H1 (cell line): ENCODE measurements at regions not wholly inside any gene's neighbourhood (a gene's known extent, or its start where the extent isn't known, plus 50 kb on each side); places are given as distances from the start of the nearest gene placed in this dataset.

Experiments
- CTCF ChIA-PET: fragments of 300-600 bp; sonication (Branson Sonifier 250); formaldehyde crosslinking; loops from one replicate; lab custom pipeline; 2021; ENCODE audit not compliant: partially characterized antibody; lab: Charles Lee
- POLR2A ChIA-PET: fragments of 300-600 bp; sonication (Branson Sonifier 250); formaldehyde crosslinking; loops from one replicate; lab custom pipeline; 2021; ENCODE audit warnings: inconsistent platforms; ENCODE audit not compliant: partially characterized antibody; lab: Charles Lee
- DNase-seq, 2 experiments: peaks; one replicate each; pipeline versions ENCODE4 v3.0.0 to v3.0.0-alpha.2; 2010 to 2022; ENCODE audit warnings: low spot score in 2 of 2, low read depth in 1 of 2, mixed read lengths in 1 of 2
- FAIRE-seq: peaks from 2 replicates; lab custom pipeline; 2011; peaks lifted over from hg19 to GRCh38; lab: Jason Lieb, UNC
- H2AFZ ChIP-seq: 2 replicates; pipeline ENCODE4 v1.8.1; 2012; ENCODE audit warnings: low read length, inconsistent platforms
- H2AK5ac ChIP-seq: 2 replicates; pipeline ENCODE4 v1.6.1; 2013; ENCODE audit warnings: low read depth, low read length
- H2BK120ac ChIP-seq: replicated peaks from 2 replicates; pipeline ENCODE3; 2013; ENCODE audit warnings: low read depth, low read length, inconsistent platforms
- H2BK12ac ChIP-seq: 2 replicates; pipeline ENCODE4 v1.6.1; 2013; ENCODE audit warnings: low read depth, low read length
- H2BK15ac ChIP-seq: 2 replicates; pipeline ENCODE4 v1.6.1; 2013; ENCODE audit warnings: low read length
- H2BK20ac ChIP-seq: 2 replicates; pipeline ENCODE4 v1.6.1; 2013; ENCODE audit warnings: low read length
- H2BK5ac ChIP-seq: 2 replicates; pipeline ENCODE4 v1.6.1; 2013; ENCODE audit warnings: low read depth, low read length
- H3K14ac ChIP-seq: 2 replicates; pipeline ENCODE4 v1.6.1; 2013; ENCODE audit warnings: inconsistent platforms; ENCODE audit not compliant: insufficient read length
- H3K18ac ChIP-seq: 2 replicates; pipeline ENCODE4 v1.6.1; 2013; ENCODE audit warnings: low read length; ENCODE audit errors: extremely low read depth
- H3K23ac ChIP-seq: 2 replicates; pipeline ENCODE4 v1.6.1; 2013; ENCODE audit warnings: inconsistent platforms; ENCODE audit not compliant: insufficient read length
- H3K23me2 ChIP-seq: 2 replicates; pipeline ENCODE4 v1.6.1; 2013; ENCODE audit warnings: low read depth, low read length
- H3K27ac ChIP-seq: 2 replicates; pipeline ENCODE4 v1.6.1; 2011; ENCODE audit warnings: low read depth, low read length, inconsistent platforms
- H3K27me3 ChIP-seq, 4 experiments: replicated peaks in 1 of 4; 1 replicate in 1 of 4; 2 replicates in 3 of 4; pipeline versions ENCODE4 v1.6.1 to v1.8.1; 2011 to 2013; ENCODE audit warnings: low read length in 3 of 4, mild to moderate bottlenecking in 3 of 4, inconsistent platforms in 2 of 4, mixed read lengths in 2 of 4, moderate library complexity in 1 of 4; ENCODE audit not compliant: control insufficient read depth in 3 of 4, insufficient read depth in 3 of 4; ENCODE audit errors: extremely low read depth in 1 of 4
- H3K36me3 ChIP-seq, 4 experiments: 2 replicates each; pipeline versions ENCODE4 v1.6.1 to v1.8.1; 2011 to 2013; ENCODE audit warnings: mild to moderate bottlenecking in 4 of 4, low read length in 3 of 4, moderate library complexity in 2 of 4, control low read depth in 1 of 4, inconsistent platforms in 1 of 4; ENCODE audit not compliant: insufficient read depth in 4 of 4, control insufficient read depth in 2 of 4
- H3K4ac ChIP-seq: replicated peaks from 2 replicates; pipeline ENCODE3; 2013; ENCODE audit warnings: low read length, low read depth, mixed read lengths, inconsistent platforms; ENCODE audit not compliant: insufficient read length
- H3K4me1 ChIP-seq, 4 experiments: replicated peaks in 1 of 4; 1 replicate in 1 of 4; 2 replicates in 3 of 4; pipeline versions ENCODE4 v1.6.1 to v1.8.1; 2011 to 2013; ENCODE audit warnings: low read length in 3 of 4, inconsistent platforms in 2 of 4, mixed read lengths in 1 of 4; ENCODE audit not compliant: insufficient read depth in 4 of 4, control insufficient read depth in 3 of 4
- H3K4me2 ChIP-seq, 2 experiments: 2 replicates each; pipeline versions ENCODE4 v1.6.1 to v1.8.1; 2011 to 2013; ENCODE audit warnings: low read depth in 2 of 2, low read length in 2 of 2, control low read depth in 1 of 2, inconsistent platforms in 1 of 2, mild to moderate bottlenecking in 1 of 2; ENCODE audit not compliant: insufficient read depth in 1 of 2
- H3K4me3 ChIP-seq, 4 experiments: fragments of 200-600, 300-600 bp in 1 of 4; sonication (generic), shearing (Covaris generic), sonication (Bioruptor Twin) in 1 of 4; 2 replicates each; pipeline versions ENCODE4 v1.5.1 to v1.8.1; 2011 to 2016; ENCODE audit warnings: low read length in 4 of 4, low read depth in 3 of 4, control low read depth in 2 of 4, inconsistent platforms in 2 of 4, mild to moderate bottlenecking in 2 of 4, mixed read lengths in 1 of 4, moderate library complexity in 1 of 4; ENCODE audit not compliant: insufficient read depth in 2 of 4; ENCODE audit errors: extremely low read depth in 1 of 4
- H3K56ac ChIP-seq: replicated peaks from 2 replicates; pipeline ENCODE3; 2013; ENCODE audit warnings: low read depth, mild to moderate bottlenecking, mixed read lengths, low read length, inconsistent platforms; ENCODE audit not compliant: insufficient read length
- H3K79me1 ChIP-seq: 2 replicates; pipeline ENCODE4 v1.6.1; 2013; ENCODE audit warnings: low read depth, low read length, control low read depth
- H3K79me2 ChIP-seq, 2 experiments: 2 replicates each; pipeline versions ENCODE4 v1.6.1 to v1.8.1; 2012 to 2013; ENCODE audit warnings: low read length in 2 of 2, mild to moderate bottlenecking in 2 of 2, inconsistent platforms in 1 of 2; ENCODE audit not compliant: insufficient read depth in 2 of 2, control insufficient read depth in 1 of 2
- H3K9ac ChIP-seq, 4 experiments: replicated peaks in 1 of 4; 1 replicate in 1 of 4; 2 replicates in 3 of 4; pipeline versions ENCODE4 v1.6.1 to v1.8.1; 2011 to 2013; ENCODE audit warnings: low read depth in 3 of 4, low read length in 3 of 4, control low read depth in 2 of 4, mild to moderate bottlenecking in 2 of 4, moderate library complexity in 2 of 4, inconsistent platforms in 1 of 4; ENCODE audit errors: extremely low read depth in 1 of 4
- H3K9me3 ChIP-seq, 2 experiments: 2 replicates each; pipeline versions ENCODE4 v1.6.1 to v1.8.1; 2012 to 2013; ENCODE audit warnings: mild to moderate bottlenecking in 2 of 2, moderate library complexity in 2 of 2, control low read depth in 1 of 2, inconsistent platforms in 1 of 2, low read depth in 1 of 2, low read length in 1 of 2, mixed read lengths in 1 of 2; ENCODE audit not compliant: insufficient read depth in 2 of 2
- H4K20me1 ChIP-seq, 2 experiments: replicated peaks in 1 of 2; 2 replicates each; pipeline versions ENCODE3 to v1.8.1; 2011 to 2013; ENCODE audit warnings: inconsistent platforms in 2 of 2, low read length in 2 of 2, mild to moderate bottlenecking in 1 of 2; ENCODE audit not compliant: insufficient read depth in 2 of 2, control insufficient read depth in 1 of 2
- H4K5ac ChIP-seq: 2 replicates; pipeline ENCODE4 v1.6.1; 2013; ENCODE audit warnings: low read length, low read depth, mixed read lengths, inconsistent platforms; ENCODE audit not compliant: insufficient read length
- H4K8ac ChIP-seq: 2 replicates; pipeline ENCODE4 v1.8.0; 2013; ENCODE audit warnings: mild to moderate bottlenecking, moderate library complexity, low read length, inconsistent platforms; ENCODE audit not compliant: insufficient read depth; ENCODE audit errors: extremely low read depth
- H4K91ac ChIP-seq: replicated peaks from 2 replicates; pipeline ENCODE3; 2013; ENCODE audit warnings: low read length, mixed read lengths, inconsistent platforms; ENCODE audit not compliant: insufficient read length
- ASH2L ChIP-seq: fragments of 200-600, 300-600 bp; sonication (generic); IDR thresholded peaks from one replicate; pipeline ENCODE4 v1.7.1; 2017; ENCODE audit warnings: low read length
- BACH1 ChIP-seq: IDR thresholded peaks from 2 replicates; pipeline ENCODE4 v1.6.1; 2012; ENCODE audit warnings: low read length, improper control_type of control experiment
- BCL11A ChIP-seq, 2 experiments: IDR thresholded peaks; one replicate each; pipeline ENCODE4 v1.6.1; 2011; ENCODE audit warnings: low read depth in 2 of 2, low read length in 2 of 2, mild to moderate bottlenecking in 2 of 2
- CEBPB ChIP-seq: IDR thresholded peaks from 2 replicates; pipeline ENCODE4 v1.6.1; 2012; ENCODE audit warnings: low read depth, low read length
- E2F6 ChIP-seq: IDR thresholded peaks from 2 replicates; pipeline ENCODE4 v1.6.1; 2012; ENCODE audit warnings: inconsistent platforms
- EZH2 ChIP-seq: fragments of 200-600 bp; sonication (generic); IDR thresholded peaks from 2 replicates; pipeline ENCODE4 v1.7.1; 2012; ENCODE audit warnings: low read depth, mild to moderate bottlenecking, moderate library complexity, low read length, inconsistent platforms; ENCODE audit not compliant: severe bottlenecking
- JUN ChIP-seq: IDR thresholded peaks from 2 replicates; pipeline ENCODE4 v1.6.1; 2011; ENCODE audit warnings: low read depth, mild to moderate bottlenecking, improper control_type of control experiment, low read length
- KDM1A ChIP-seq: fragments of 200-600, 300-600 bp; sonication (generic); IDR thresholded peaks from 2 replicates; pipeline ENCODE4 v1.7.1; 2016; ENCODE audit warnings: mild to moderate bottlenecking, low read length, borderline replicate concordance
- KDM5A ChIP-seq: fragments of 200-600 bp; IDR thresholded peaks from 2 replicates; pipeline ENCODE4 v1.7.1; 2012; ENCODE audit warnings: mild to moderate bottlenecking, low read length, inconsistent platforms, mixed read lengths
- RBBP5 ChIP-seq: IDR thresholded peaks from 2 replicates; pipeline ENCODE4 v1.7.1; 2012; ENCODE audit warnings: low read depth, mild to moderate bottlenecking, inconsistent platforms, low read length, moderate library complexity, borderline replicate concordance
- RFX5 ChIP-seq: IDR thresholded peaks from 2 replicates; pipeline ENCODE4 v1.6.1; 2011; ENCODE audit warnings: low read depth, low read length, improper control_type of control experiment, borderline replicate concordance
- SRF ChIP-seq: IDR thresholded peaks from 2 replicates; pipeline ENCODE4 v1.6.1; 2011; ENCODE audit warnings: mild to moderate bottlenecking, low read depth, low read length, moderate library complexity
- SUZ12 ChIP-seq: fragments of 200-600 bp; sonication (generic); IDR thresholded peaks from 2 replicates; pipeline ENCODE4 v1.6.1; 2012; ENCODE audit warnings: mild to moderate bottlenecking, inconsistent platforms, low read length, moderate library complexity, mixed read lengths
- TCF12 ChIP-seq: IDR thresholded peaks from 2 replicates; pipeline ENCODE4 v1.6.1; 2011; ENCODE audit warnings: low read depth, mild to moderate bottlenecking, low read length
- WGBS, 2 experiments: shearing (Covaris generic) in 1 of 2; methylation state at CpG; one replicate each; pipeline versions ENCODE4 v1.1.6 to v1.1.7; 2013 to 2015; ENCODE audit warnings: low lambda C conversion rate in 2 of 2, mixed read lengths in 2 of 2, inconsistent platforms in 1 of 2, low coverage in 1 of 2, missing lambda C conversion rate in 1 of 2; ENCODE audit not compliant: insufficient replicate concordance in 2 of 2, insufficient coverage in 1 of 2, insufficient read length in 1 of 2; ENCODE audit errors: extremely low coverage in 1 of 2, missing lambda C conversion rate in 1 of 2; 5-methylcytosine and 5-hydroxymethylcytosine counted together

- peak in 1 of 2 experiments; percentile 35 for DNase-seq
- H3K27me3 ChIP-seq = no peaks in the 10 kb centered on the region
- whole genome bisulfite sequencing, 2 experiments = 82% methylated on average over 3 of the region's 3 CpGs; no CpG with 5 or more reads in 1 of the 2 experiments
- H3K4me2 ChIP-seq = no peak overlapping the region
- no peak overlapping the region for H3K4me3 ChIP-seq
- no peaks in the 10 kb centered on the region for H3K79me2 ChIP-seq
- H2AFZ ChIP-seq = 0 out of 2 replicates have a peak overlapping the region, but pooled peaks have one; percentile 24
- H4K5ac ChIP-seq = no peak overlapping the region
- H3K23me2 ChIP-seq = no peaks in the 10 kb centered on the region
- no peak for TF ChIP-seq EZH2
- TF ChIP-seq CEBPB = no peak
- no peak for TF ChIP-seq KDM1A
- no peak for TF ChIP-seq TCF12
- no peak for TF ChIP-seq SRF
- TF ChIP-seq KDM5A = no peak
- TF ChIP-seq JUN = no peak
- no peak for TF ChIP-seq SUZ12
- TF ChIP-seq RBBP5 = no peak
- no peak for TF ChIP-seq ASH2L
- no peak for TF ChIP-seq BACH1
- no peak for TF ChIP-seq RFX5
- TF ChIP-seq BCL11A (IDR thresholded peaks at IDR 0.05; ENCODE audit: low read depth in 2 of 2, low read length in 2 of 2) = no peak
- no peak for TF ChIP-seq E2F6
- FAIRE-seq = no peak
- H3K79me1 ChIP-seq = no peaks in the 10 kb centered on the region
- no peaks in the 10 kb centered on the region for H3K4me1 ChIP-seq
- POLR2A ChIA-PET = no interaction called here
- CTCF ChIA-PET = interaction anchor here (2.4 kb wide), 1 partner anchor 174 kb away, joined by 14 read pairs; no protein-coding TSS in a partner anchor
- no peak overlapping the region for H3K9ac ChIP-seq
- H2BK5ac ChIP-seq = no peak overlapping the region
- no peaks in the 10 kb centered on the region for H3K36me3 ChIP-seq
- no peak overlapping the region for H2BK15ac ChIP-seq
- no peak overlapping the region for H3K14ac ChIP-seq
- no peaks in the 10 kb centered on the region for H3K9me3 ChIP-seq
- no peak overlapping the region for H2AK5ac ChIP-seq
- no peak overlapping the region for H3K23ac ChIP-seq
- no peak overlapping the region for H3K4ac ChIP-seq
- no peaks in the 10 kb centered on the region for H4K20me1 ChIP-seq
- H4K91ac ChIP-seq = no peak overlapping the region
- no peak overlapping the region for H3K27ac ChIP-seq
- no peak overlapping the region for H2BK12ac ChIP-seq
- H3K18ac ChIP-seq = no peak overlapping the region
- no peak overlapping the region for H2BK120ac ChIP-seq
- no peak overlapping the region for H3K56ac ChIP-seq
- H2BK20ac ChIP-seq = no peak overlapping the region
- no peak overlapping the region for H4K8ac ChIP-seq
Measured at GRCh38 chr2:109720380-109721106, 73.6 kb upstream of the RGPD5 start.
